MM.1S (cell line): ENCODE measurements at regions not wholly inside any gene's neighbourhood (a gene's known extent, or its start where the extent isn't known, plus 50 kb on each side); places are given as distances from the start of the nearest gene placed in this dataset.

Source experiments
- DNase-seq: peaks from one replicate; pipeline ENCODE4 v3.0.0-alpha.2; 2015
- H2AFZ ChIP-seq: fragments of 300-600 bp; sonication (generic); 2 replicates; pipeline ENCODE4 v1.6.0; 2016; ENCODE audit warnings: antibody characterized with exemption, low read length
- H3F3A ChIP-seq: fragments of 300-600 bp; sonication (generic); 2 replicates; pipeline ENCODE4 v1.6.1; 2016; ENCODE audit warnings: mild to moderate bottlenecking, antibody characterized with exemption, low read length, moderate library complexity, mixed read lengths; ENCODE audit not compliant: insufficient read depth
- H3K27ac ChIP-seq: fragments of 300-600 bp; sonication (generic); 2 replicates; pipeline ENCODE4 v1.5.1; 2016; ENCODE audit warnings: mild to moderate bottlenecking, low read length
- H3K27me3 ChIP-seq: fragments of 300-600 bp; sonication (generic); replicated peaks from 2 replicates; pipeline ENCODE4 v1.6.0; 2016; ENCODE audit warnings: low read length; ENCODE audit not compliant: insufficient read depth
- H3K36me3 ChIP-seq: fragments of 300-600 bp; sonication (generic); replicated peaks from 2 replicates; pipeline ENCODE4 v1.6.1; 2016; ENCODE audit warnings: mild to moderate bottlenecking, low read length, mixed read lengths; ENCODE audit not compliant: insufficient read depth
- H3K4me1 ChIP-seq: fragments of 300-600 bp; sonication (generic); 2 replicates; pipeline ENCODE4 v1.6.1; 2016; ENCODE audit warnings: low read length, mixed read lengths
- H3K4me2 ChIP-seq: fragments of 300-600 bp; sonication (generic); 2 replicates; pipeline ENCODE4 v1.6.0; 2016; ENCODE audit warnings: low read depth, low read length
- H3K4me3 ChIP-seq: fragments of 300-600 bp; sonication (generic); 2 replicates; pipeline ENCODE4 v1.5.1; 2016; ENCODE audit warnings: low read length, mixed read lengths
- H3K79me2 ChIP-seq: fragments of 300-600 bp; sonication (generic); 2 replicates; pipeline ENCODE4 v1.6.1; 2016; ENCODE audit warnings: mixed run types, low read length, mixed read lengths
- H3K9ac ChIP-seq: fragments of 300-600 bp; sonication (generic); 2 replicates; pipeline ENCODE4 v1.6.1; 2016; ENCODE audit warnings: low read length, mixed read lengths
- H3K9me2 ChIP-seq: fragments of 300-600 bp; sonication (generic); replicated peaks from 2 replicates; pipeline ENCODE4 v1.6.1; 2016; ENCODE audit warnings: mild to moderate bottlenecking, low read length, mixed read lengths; ENCODE audit not compliant: insufficient read depth
- H3K9me3 ChIP-seq: fragments of 300-600 bp; sonication (generic); replicated peaks from 2 replicates; pipeline ENCODE4 v1.6.1; 2016; ENCODE audit warnings: mild to moderate bottlenecking, low read length, mixed read lengths; ENCODE audit not compliant: insufficient read depth
- H4K20me1 ChIP-seq: fragments of 300-600 bp; sonication (generic); 2 replicates; pipeline ENCODE4 v1.6.1; 2016; ENCODE audit warnings: mild to moderate bottlenecking, low read length, moderate library complexity, mixed read lengths; ENCODE audit not compliant: insufficient read depth
- EZH2 ChIP-seq: fragments of 300-600 bp; sonication (generic); optimal IDR thresholded peaks from 2 replicates; pipeline ENCODE3; 2017; ENCODE audit warnings: low read depth, mild to moderate bottlenecking, antibody characterized with exemption, low read length, mixed read lengths
- EZH2phosphoT487 ChIP-seq: fragments of 300-600 bp; sonication (generic); IDR thresholded peaks from 2 replicates; pipeline ENCODE4 v1.6.1; 2018; ENCODE audit warnings: antibody characterized with exemption, low read length
- TF ChIP-seq, protein P1 (sequence below): fragments of 300-600 bp; sonication (generic); IDR thresholded peaks from 2 replicates; pipeline ENCODE4 v1.5.1; 2016; ENCODE audit warnings: antibody characterized with exemption, low read length, mixed read lengths

GRCh38 chr1:98277118-98277517 lies 356.3 kb upstream of the DPYD start:
- H3K4me1 ChIP-seq, result no peaks in the 10 kb centered on the region
- no peaks in the 10 kb centered on the region for H3F3A ChIP-seq
- no peaks in the 10 kb centered on the region for H3K27me3 ChIP-seq
- no peaks in the 10 kb centered on the region for H3K36me3 ChIP-seq
- no peak overlapping the region for H3K4me2 ChIP-seq
- no peak overlapping the region for H3K4me3 ChIP-seq
- DNase-seq, result no peak
- no peaks in the 10 kb centered on the region for H3K79me2 ChIP-seq
- H3K27ac ChIP-seq, result no peak overlapping the region
- H3K9me3 ChIP-seq, result no peaks in the 10 kb centered on the region
- no peak overlapping the region for H2AFZ ChIP-seq
- TF ChIP-seq, protein P1, sequence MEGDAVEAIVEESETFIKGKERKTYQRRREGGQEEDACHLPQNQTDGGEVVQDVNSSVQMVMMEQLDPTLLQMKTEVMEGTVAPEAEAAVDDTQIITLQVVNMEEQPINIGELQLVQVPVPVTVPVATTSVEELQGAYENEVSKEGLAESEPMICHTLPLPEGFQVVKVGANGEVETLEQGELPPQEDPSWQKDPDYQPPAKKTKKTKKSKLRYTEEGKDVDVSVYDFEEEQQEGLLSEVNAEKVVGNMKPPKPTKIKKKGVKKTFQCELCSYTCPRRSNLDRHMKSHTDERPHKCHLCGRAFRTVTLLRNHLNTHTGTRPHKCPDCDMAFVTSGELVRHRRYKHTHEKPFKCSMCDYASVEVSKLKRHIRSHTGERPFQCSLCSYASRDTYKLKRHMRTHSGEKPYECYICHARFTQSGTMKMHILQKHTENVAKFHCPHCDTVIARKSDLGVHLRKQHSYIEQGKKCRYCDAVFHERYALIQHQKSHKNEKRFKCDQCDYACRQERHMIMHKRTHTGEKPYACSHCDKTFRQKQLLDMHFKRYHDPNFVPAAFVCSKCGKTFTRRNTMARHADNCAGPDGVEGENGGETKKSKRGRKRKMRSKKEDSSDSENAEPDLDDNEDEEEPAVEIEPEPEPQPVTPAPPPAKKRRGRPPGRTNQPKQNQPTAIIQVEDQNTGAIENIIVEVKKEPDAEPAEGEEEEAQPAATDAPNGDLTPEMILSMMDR, result no peak
- TF ChIP-seq EZH2phosphoT487 (no peak), EZH2 (no peak)
- no peaks in the 10 kb centered on the region for H4K20me1 ChIP-seq
- H3K9ac ChIP-seq, result no peak overlapping the region
- H3K9me2 ChIP-seq, result no peaks in the 10 kb centered on the region

- TF ChIP-seq, protein P1, result no peak
- TF ChIP-seq EZH2phosphoT487 (no peak), EZH2 (no peak)
- H3K9me2 ChIP-seq, result no peaks in the 10 kb centered on the region
- H3K36me3 ChIP-seq, result no peaks in the 10 kb centered on the region
- no peaks in the 10 kb centered on the region for H3F3A ChIP-seq
- H2AFZ ChIP-seq, result no peak overlapping the region
- H3K4me3 ChIP-seq, result no peak overlapping the region
- H3K27ac ChIP-seq, result no peak overlapping the region
- H3K27me3 ChIP-seq, result no peaks in the 10 kb centered on the region
- no peaks in the 10 kb centered on the region for H3K9me3 ChIP-seq
- no peak overlapping the region for H3K4me2 ChIP-seq
- no peaks in the 10 kb centered on the region for H3K79me2 ChIP-seq
- H3K4me1 ChIP-seq, result no peaks in the 10 kb centered on the region
- no peaks in the 10 kb centered on the region for H4K20me1 ChIP-seq
- no peak for DNase-seq
- H3K9ac ChIP-seq, result no peak overlapping the region
Observed at GRCh38 chr1:98276514-98276913, 355.7 kb upstream of the DPYD start.

DNA sequence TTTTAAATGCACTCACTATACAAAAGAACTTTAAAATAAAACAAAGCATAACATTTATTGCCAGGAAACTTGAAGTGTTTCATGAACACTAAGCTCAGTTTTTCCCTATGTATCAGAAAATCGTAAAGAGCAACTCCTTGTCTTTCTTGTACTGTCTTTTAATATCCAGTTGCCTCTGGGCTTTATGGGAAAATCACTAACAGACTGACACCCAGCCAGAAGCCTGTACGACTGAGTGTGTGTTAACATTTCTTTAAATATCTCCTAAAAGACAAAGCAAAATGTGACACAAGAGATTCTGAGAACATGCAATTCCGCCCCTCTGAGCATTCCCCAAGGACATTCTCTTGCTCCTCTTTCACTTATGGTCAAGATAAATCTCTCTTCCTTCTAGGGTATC lies 347.5 kb upstream of the DPYD start:
- no peaks in the 10 kb centered on the region for H3K4me1 ChIP-seq
- H3K79me2 ChIP-seq, result no peaks in the 10 kb centered on the region
- TF ChIP-seq EZH2 (no peak), EZH2phosphoT487 (no peak)
- TF ChIP-seq, protein P1, result no peak

More for the DNA sequence above, 347.5 kb upstream of the DPYD start:
- Histone ChIP-seq H3K4me3 (no peak overlapping the region), H3K27me3 (no peaks in the 10 kb centered on the region), H4K20me1 (no peaks in the 10 kb centered on the region), H3K9me2 (no peaks in the 10 kb centered on the region), H3K9me3 (no peaks in the 10 kb centered on the region), H3K27ac (no peak overlapping the region), H3K36me3 (no peaks in the 10 kb centered on the region), H2AFZ (no peak overlapping the region), H3K4me2 (no peak overlapping the region), H3F3A (no peaks in the 10 kb centered on the region), H3K9ac (no peak overlapping the region)
- no peak for DNase-seq
